Epithelial cell of prostate (primary cell): ENCODE measurements at regions not wholly inside any gene's neighbourhood (a gene's known extent, or its start where the extent isn't known, plus 50 kb on each side); places are given as distances from the start of the nearest gene placed in this dataset.

Experiments
- DNase-seq: peaks from one replicate; pipeline ENCODE4 v3.0.0-alpha.2; 2011; ENCODE audit warnings: low read depth, low spot score
- H3K27ac ChIP-seq: fragments of 450-650 bp; 2 replicates; pipeline ENCODE4 v1.5.1; 2017; ENCODE audit warnings: mild to moderate bottlenecking

- DNase-seq, result no peak
- no peak overlapping the region for H3K27ac ChIP-seq
These were observed 94.4 kb downstream of the MIS18A start for GRCh38 chr21:32184485-32184884.

GRCh38 chr21:32184065-32184464 lies 94.8 kb downstream of the MIS18A start:
- no peak for DNase-seq
- no peak overlapping the region for H3K27ac ChIP-seq

- no peak for DNase-seq
- H3K27ac ChIP-seq, result no peak overlapping the region
These were observed 95.5 kb downstream of the MIS18A start for GRCh38 chr21:32183396-32183795.

- no peak for DNase-seq
- H3K27ac ChIP-seq, result no peak overlapping the region
These were observed 96.4 kb downstream of the MIS18A start for GRCh38 chr21:32182449-32182848.

GRCh38 chr21:32181457-32181856 lies 97.4 kb downstream of the MIS18A start:
- H3K27ac ChIP-seq, result no peak overlapping the region
- no peak for DNase-seq

GRCh38 chr21:32174819-32175218 lies 104.0 kb downstream of the MIS18A start:
- no peak overlapping the region for H3K27ac ChIP-seq
- DNase-seq, result no peak

GRCh38 chr21:32173121-32173724 lies 105.6 kb downstream of the MIS18A start:
- DNase-seq, result no peak
- H3K27ac ChIP-seq, result no peak overlapping the region

GRCh38 chr21:32172106-32172505 lies 106.7 kb downstream of the MIS18A start:
- no peak overlapping the region for H3K27ac ChIP-seq
- DNase-seq, result no peak

- no peak for DNase-seq
- no peak overlapping the region for H3K27ac ChIP-seq
These were observed 111.3 kb downstream of the MIS18A start for GRCh38 chr21:32167513-32167912.

GRCh38 chr21:32163386-32163785 lies 115.5 kb downstream of the MIS18A start:
- H3K27ac ChIP-seq, result no peak overlapping the region
- no peak for DNase-seq

- H3K27ac ChIP-seq, result no peak overlapping the region
- no peak for DNase-seq
These were observed 116.0 kb downstream of the MIS18A start for GRCh38 chr21:32162727-32163320.

GRCh38 chr21:32155226-32155625 lies 123.6 kb downstream of the MIS18A start:
- DNase-seq, result no peak
- no peak overlapping the region for H3K27ac ChIP-seq

- DNase-seq, result no peak
- H3K27ac ChIP-seq, result no peak overlapping the region
These were observed 131.8 kb downstream of the MIS18A start for GRCh38 chr21:32147041-32147440.

GRCh38 chr21:32144851-32145250 lies 134.0 kb downstream of the MIS18A start:
- DNase-seq, result no peak
- H3K27ac ChIP-seq, result no peak overlapping the region

- no peak for DNase-seq
- H3K27ac ChIP-seq, result no peak overlapping the region
These were observed 135.5 kb downstream of the MIS18A start for GRCh38 chr21:32143241-32143939.

- DNase-seq, result no peak
- H3K27ac ChIP-seq, result no peak overlapping the region
These were observed 137.6 kb downstream of the MIS18A start for GRCh38 chr21:32141318-32141633.

- no peak for DNase-seq
- H3K27ac ChIP-seq, result no peak overlapping the region
These were observed 138.1 kb downstream of the MIS18A start for GRCh38 chr21:32140604-32141317.

GRCh38 chr21:32140151-32140550 lies 138.7 kb downstream of the MIS18A start:
- DNase-seq, result no peak
- no peak overlapping the region for H3K27ac ChIP-seq

- DNase-seq, result no peak
- H3K27ac ChIP-seq, result no peak overlapping the region
These were observed 140.2 kb downstream of the MIS18A start for GRCh38 chr21:32138658-32139057.

- no peak overlapping the region for H3K27ac ChIP-seq
These were observed 140.9 kb downstream of the MIS18A start for GRCh38 chr21:32137931-32138330.

GRCh38 chr21:32137266-32137665 lies 141.6 kb downstream of the MIS18A start:
- no peak for DNase-seq
- H3K27ac ChIP-seq, result no peak overlapping the region

More at GRCh38 chr21:32137931-32138330, 140.9 kb downstream of the MIS18A start:
- no peak for DNase-seq
